ENCODE measurements at regions not wholly inside any gene's neighbourhood (a gene's known extent, or its start where the extent isn't known, plus 50 kb on each side); places are given as distances from the start of the nearest gene placed in this dataset.
A peak's percentile ranks its signal among the peaks of the same experiment; 100 is the strongest.

DNA sequence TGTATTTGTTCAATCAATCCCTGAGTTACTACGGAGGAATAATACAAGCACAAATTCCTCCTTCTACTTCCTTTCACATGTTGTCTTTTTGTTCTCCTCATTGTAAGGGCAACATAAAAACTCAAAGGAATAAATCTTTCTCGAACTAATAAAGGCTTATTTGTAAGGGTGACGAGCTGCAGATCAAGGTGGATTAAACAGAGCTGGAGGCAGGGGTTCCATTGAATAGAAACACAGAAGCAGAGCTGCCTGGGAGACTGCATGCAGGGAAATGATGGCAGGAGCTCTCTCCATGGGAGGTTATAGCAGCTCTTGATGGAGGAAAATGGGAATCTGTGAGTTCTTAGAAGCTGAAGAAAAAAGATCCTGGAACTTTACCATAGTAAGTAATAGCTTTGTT is 160.2 kb downstream of the CYYR1 start:
- Histone ChIP-seq H3K4me3 (no peak overlapping the region), H3K4me1 (peaks cover 32% of the 10 kb centered on the region), H3K9me3 (no peaks in the 10 kb centered on the region), H3K36me3 (replicated peaks) (no peaks in the 10 kb centered on the region), H3K27me3 (ENCODE audit: low read depth) (no peaks in the 10 kb centered on the region)
- in situ Hi-C loops (cut with MboI; ENCODE audit: low sequenced_read_pairs) = no loop called here
- DNase-seq (ENCODE audit: low spot score in 2 of 2) = peak; percentile 74 to 93

- Histone ChIP-seq H3K9me3 (no peaks in the 10 kb centered on the region), H3K36me3 (replicated peaks) (no peaks in the 10 kb centered on the region), H3K4me1 (peaks cover 45% of the 10 kb centered on the region), H3K27me3 (ENCODE audit: low read depth) (no peaks in the 10 kb centered on the region), H3K4me3 (no peak overlapping the region)
- DNase-seq (ENCODE audit: low spot score in 2 of 2) = peak in 1 of 2 experiments; percentile 89
- in situ Hi-C loops (cut with MboI; ENCODE audit: low sequenced_read_pairs) = no loop called here
These were observed 163.4 kb downstream of the CYYR1 start for GRCh38 chr21:26409735-26410134.

DNA sequence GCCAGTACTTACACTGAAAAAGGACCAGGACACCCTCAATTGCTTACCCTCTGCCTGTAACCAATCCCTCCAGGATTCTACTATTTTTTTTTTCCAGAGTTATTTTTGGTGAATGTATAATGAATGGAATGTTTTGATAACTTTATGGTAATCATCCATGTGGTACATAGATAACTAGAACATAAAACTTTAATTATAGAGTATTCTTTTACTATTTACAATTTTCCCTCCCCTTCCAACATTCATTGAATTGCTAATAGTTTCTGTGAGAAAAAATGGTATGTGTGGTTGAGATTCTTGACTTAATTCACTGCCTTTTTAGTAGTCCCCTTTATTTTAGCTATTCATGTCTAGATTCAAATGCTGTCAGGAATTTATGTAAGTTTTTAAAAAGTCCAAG is 164.6 kb downstream of the CYYR1 start:
- Histone ChIP-seq H3K9me3 (no peaks in the 10 kb centered on the region), H3K27me3 (ENCODE audit: low read depth) (no peaks in the 10 kb centered on the region), H3K36me3 (replicated peaks) (no peaks in the 10 kb centered on the region), H3K4me3 (no peak overlapping the region), H3K4me1 (peaks cover 45% of the 10 kb centered on the region)
- in situ Hi-C loops (cut with MboI; ENCODE audit: low sequenced_read_pairs) = no loop called here
- peak in 1 of 2 experiments; percentile 49 for DNase-seq (ENCODE audit: low spot score in 2 of 2)

- no peak overlapping the region for H3K4me3 ChIP-seq
- H3K4me1 ChIP-seq = peaks cover 34% of the 10 kb centered on the region
- no peaks in the 10 kb centered on the region for H3K36me3 ChIP-seq (replicated peaks)
- no peaks in the 10 kb centered on the region for H3K9me3 ChIP-seq
- in situ Hi-C loops (cut with MboI; ENCODE audit: low sequenced_read_pairs) = no loop called here
- DNase-seq (ENCODE audit: low spot score in 2 of 2) = no peak
- H3K27me3 ChIP-seq (ENCODE audit: low read depth) = no peaks in the 10 kb centered on the region
These were observed 166.6 kb downstream of the CYYR1 start for GRCh38 chr21:26406526-26406925.

DNA sequence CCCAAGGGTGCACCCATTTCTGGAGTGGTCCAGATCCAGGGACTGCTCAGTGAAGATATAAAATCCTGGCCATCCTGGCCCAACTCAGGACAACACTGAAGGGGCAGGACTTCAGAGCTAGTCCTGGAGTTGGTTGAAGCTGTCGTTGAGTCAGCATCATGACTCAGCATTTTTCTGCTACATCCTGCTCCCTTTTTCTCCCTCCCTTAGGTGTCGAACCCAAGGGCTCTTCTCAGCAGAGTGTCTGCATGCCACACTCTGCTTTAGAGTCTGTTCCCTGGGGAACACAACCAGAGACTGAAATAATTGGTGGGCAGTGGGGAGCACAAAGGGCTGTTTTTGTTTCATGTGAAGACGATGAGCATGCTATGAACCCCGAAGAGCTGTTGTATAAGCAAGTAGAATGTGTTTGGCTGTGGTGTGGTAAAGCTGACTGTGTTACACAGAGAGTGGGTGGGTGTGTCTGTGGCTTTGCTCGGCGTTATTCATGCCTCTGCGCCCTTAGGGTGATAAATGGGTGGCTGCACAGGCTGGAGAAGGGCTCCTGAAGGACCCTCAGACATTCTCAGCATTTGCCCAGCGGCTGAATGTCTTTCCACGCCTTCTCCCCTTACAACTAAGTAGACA is 167.2 kb downstream of the CYYR1 start:
- H3K4me3 ChIP-seq = no peak overlapping the region
- DNase-seq (ENCODE audit: low spot score in 2 of 2) = peak; percentile 31 to 56

DNA sequence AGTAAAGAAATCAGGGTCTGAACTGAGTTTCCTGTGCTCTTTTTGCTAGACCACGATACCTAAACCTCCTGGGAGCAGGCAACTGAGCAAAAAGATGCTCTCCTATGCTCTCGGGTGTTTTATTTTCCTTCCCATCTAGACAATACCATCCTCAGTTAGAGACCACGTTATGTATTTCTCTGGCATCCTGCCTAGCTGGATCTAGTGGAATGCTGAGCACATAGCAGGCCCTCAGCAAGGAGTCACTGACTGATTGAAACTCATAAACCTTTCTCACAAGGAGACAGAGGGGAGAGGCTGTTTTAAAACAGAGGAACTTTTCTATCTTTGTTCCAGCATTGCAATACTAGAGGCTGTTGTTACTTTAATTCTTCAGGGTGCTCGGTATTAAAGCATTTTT is 168.0 kb downstream of the CYYR1 start:
- DNase-seq (ENCODE audit: low spot score in 2 of 2) = no peak
- in situ Hi-C loops (cut with MboI; ENCODE audit: low sequenced_read_pairs) = no loop called here
- Histone ChIP-seq H3K27me3 (ENCODE audit: low read depth) (no peaks in the 10 kb centered on the region), H3K9me3 (no peaks in the 10 kb centered on the region), H3K4me1 (peaks cover 31% of the 10 kb centered on the region), H3K4me3 (no peak overlapping the region), H3K36me3 (replicated peaks) (no peaks in the 10 kb centered on the region)

More for the DNA sequence above, 167.2 kb downstream of the CYYR1 start:
- Histone ChIP-seq H3K4me1 (peaks cover 34% of the 10 kb centered on the region), H3K36me3 (replicated peaks) (no peaks in the 10 kb centered on the region), H3K27me3 (ENCODE audit: low read depth) (no peaks in the 10 kb centered on the region), H3K9me3 (no peaks in the 10 kb centered on the region)
- in situ Hi-C loops (cut with MboI; ENCODE audit: low sequenced_read_pairs) = no loop called here

- Histone ChIP-seq H3K4me1 (peaks cover 23% of the 10 kb centered on the region), H3K36me3 (replicated peaks) (no peaks in the 10 kb centered on the region), H3K4me3 (no peak overlapping the region), H3K27me3 (ENCODE audit: low read depth) (no peaks in the 10 kb centered on the region), H3K9me3 (no peaks in the 10 kb centered on the region)
- DNase-seq (ENCODE audit: low spot score in 2 of 2) = no peak
- in situ Hi-C loops (cut with MboI; ENCODE audit: low sequenced_read_pairs) = no loop called here
These were observed 168.8 kb downstream of the CYYR1 start for GRCh38 chr21:26404288-26404687.

- in situ Hi-C loops (cut with MboI; ENCODE audit: low sequenced_read_pairs) = no loop called here
- DNase-seq (ENCODE audit: low spot score in 2 of 2) = no peak
- peaks cover 16% of the 10 kb centered on the region for H3K4me1 ChIP-seq
- no peaks in the 10 kb centered on the region for H3K9me3 ChIP-seq
- H3K4me3 ChIP-seq = no peak overlapping the region
- no peaks in the 10 kb centered on the region for H3K27me3 ChIP-seq (ENCODE audit: low read depth)
- H3K36me3 ChIP-seq (replicated peaks) = no peaks in the 10 kb centered on the region
These were observed 169.8 kb downstream of the CYYR1 start for GRCh38 chr21:26403321-26403720.

DNA sequence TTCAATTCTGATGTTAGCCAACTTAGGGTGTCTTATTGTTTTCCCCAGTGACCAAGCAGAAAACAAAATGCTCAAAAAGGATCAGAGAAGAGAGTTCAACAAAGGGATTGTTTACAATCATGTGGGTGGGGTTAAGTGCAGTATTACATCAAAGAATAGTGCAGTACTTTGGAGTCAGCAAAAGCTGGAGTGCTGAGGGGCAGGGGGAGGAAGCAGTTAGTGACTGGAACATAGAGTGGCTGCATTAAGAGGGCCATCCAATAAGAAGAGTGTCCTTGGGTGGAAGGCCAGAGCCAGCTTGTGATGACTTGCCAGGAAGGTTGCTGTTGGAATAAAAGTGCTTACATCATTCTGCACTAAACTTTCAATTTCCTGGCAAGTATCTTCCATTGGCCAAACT is 175.5 kb downstream of the CYYR1 start:
- Histone ChIP-seq H3K4me1 (no peaks in the 10 kb centered on the region), H3K36me3 (replicated peaks) (no peaks in the 10 kb centered on the region), H3K27me3 (ENCODE audit: low read depth) (no peaks in the 10 kb centered on the region), H3K9me3 (no peaks in the 10 kb centered on the region), H3K4me3 (no peak overlapping the region)
- in situ Hi-C loops (cut with MboI; ENCODE audit: low sequenced_read_pairs) = no loop called here
- DNase-seq (ENCODE audit: low spot score in 2 of 2) = no peak

DNA sequence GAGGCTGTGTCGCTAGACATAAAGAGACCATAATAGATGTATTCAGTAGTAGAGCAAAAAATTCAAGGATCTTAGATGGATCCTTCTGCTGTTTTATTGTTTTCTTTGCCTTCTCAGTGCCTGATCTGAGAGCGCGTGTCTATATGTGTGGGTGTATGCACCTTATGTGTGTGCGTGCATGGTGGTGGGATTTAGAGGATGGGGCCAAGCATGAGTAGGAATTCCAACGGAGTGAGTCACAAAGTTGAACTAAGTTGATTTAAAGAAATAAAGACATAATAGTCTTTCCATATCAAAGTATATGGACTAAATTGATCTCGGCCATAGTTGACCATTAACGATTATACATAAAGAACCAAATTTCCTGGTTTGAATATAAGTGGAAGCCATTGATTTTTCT is 178.7 kb downstream of the CYYR1 start:
- Histone ChIP-seq H3K4me1 (no peaks in the 10 kb centered on the region), H3K9me3 (no peaks in the 10 kb centered on the region)

DNA sequence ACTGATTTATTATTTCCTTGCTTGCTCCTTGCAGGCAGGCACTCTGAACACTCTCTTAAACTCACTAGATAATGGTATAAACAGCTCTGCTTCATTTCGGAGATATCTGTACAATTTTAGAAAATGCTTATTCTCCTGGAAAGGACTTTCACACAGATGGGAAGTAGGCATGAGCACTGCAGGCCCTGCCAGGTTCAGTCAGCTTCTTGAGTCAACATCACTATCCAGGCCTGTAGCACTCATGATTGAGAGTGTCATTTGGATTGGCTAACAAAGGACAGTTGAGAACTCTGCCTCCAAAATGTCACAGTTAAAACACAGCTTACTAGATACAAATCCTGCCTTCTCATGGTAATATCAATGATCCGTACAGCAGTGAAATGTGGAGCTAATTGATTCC is 181.9 kb downstream of the CYYR1 start:
- Histone ChIP-seq H3K36me3 (replicated peaks) (no peaks in the 10 kb centered on the region), H3K4me1 (no peaks in the 10 kb centered on the region), H3K27me3 (ENCODE audit: low read depth) (no peaks in the 10 kb centered on the region), H3K9me3 (no peaks in the 10 kb centered on the region), H3K4me3 (no peak overlapping the region)
- in situ Hi-C loops (cut with MboI; ENCODE audit: low sequenced_read_pairs) = no loop called here
- no peak for DNase-seq (ENCODE audit: low spot score in 2 of 2)

More for the DNA sequence above, 178.7 kb downstream of the CYYR1 start:
- H3K27me3 ChIP-seq (ENCODE audit: low read depth) = no peaks in the 10 kb centered on the region
- no peak for DNase-seq (ENCODE audit: low spot score in 2 of 2)
- H3K4me3 ChIP-seq = no peak overlapping the region
- in situ Hi-C loops (cut with MboI; ENCODE audit: low sequenced_read_pairs) = no loop called here
- no peaks in the 10 kb centered on the region for H3K36me3 ChIP-seq (replicated peaks)

DNA sequence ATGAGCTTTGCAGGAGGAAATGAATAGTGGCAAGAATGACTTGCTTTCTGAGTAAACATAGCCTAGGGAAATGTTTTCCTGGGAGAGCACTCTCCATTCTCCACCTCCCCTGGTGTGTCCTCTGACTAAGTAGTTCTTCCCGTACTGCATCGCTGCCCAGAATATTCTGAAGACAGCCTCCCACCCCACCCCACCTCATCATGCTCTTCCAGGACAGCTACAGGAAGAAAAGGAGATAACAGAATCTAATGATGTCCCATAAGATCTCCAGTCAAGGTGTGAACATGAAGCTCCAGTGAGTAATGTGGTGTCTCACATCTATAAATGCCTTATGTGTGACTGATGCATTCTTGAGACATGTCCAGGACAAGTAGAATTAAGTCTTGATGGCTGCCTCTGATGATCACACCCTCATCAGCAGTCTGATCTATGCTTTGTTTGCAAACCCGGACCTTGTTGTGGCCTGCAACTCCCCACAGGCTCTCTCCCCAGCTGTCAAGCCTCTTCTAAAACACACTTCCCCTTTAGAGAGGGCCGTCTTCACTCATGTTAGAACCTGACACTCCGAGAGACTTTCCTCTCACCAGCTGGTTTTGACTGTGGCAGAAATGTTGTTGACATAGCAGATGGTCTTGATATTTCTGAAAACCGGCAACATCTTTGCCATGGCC is 183.0 kb downstream of the CYYR1 start:
- H3K9me3 ChIP-seq = no peaks in the 10 kb centered on the region
- H3K36me3 ChIP-seq (replicated peaks) = no peaks in the 10 kb centered on the region
- H3K4me1 ChIP-seq = no peaks in the 10 kb centered on the region
- in situ Hi-C loops (cut with MboI; ENCODE audit: low sequenced_read_pairs) = no loop called here
- DNase-seq (ENCODE audit: low spot score in 2 of 2) = no peak
- no peak overlapping the region for H3K4me3 ChIP-seq
- no peaks in the 10 kb centered on the region for H3K27me3 ChIP-seq (ENCODE audit: low read depth)

DNA sequence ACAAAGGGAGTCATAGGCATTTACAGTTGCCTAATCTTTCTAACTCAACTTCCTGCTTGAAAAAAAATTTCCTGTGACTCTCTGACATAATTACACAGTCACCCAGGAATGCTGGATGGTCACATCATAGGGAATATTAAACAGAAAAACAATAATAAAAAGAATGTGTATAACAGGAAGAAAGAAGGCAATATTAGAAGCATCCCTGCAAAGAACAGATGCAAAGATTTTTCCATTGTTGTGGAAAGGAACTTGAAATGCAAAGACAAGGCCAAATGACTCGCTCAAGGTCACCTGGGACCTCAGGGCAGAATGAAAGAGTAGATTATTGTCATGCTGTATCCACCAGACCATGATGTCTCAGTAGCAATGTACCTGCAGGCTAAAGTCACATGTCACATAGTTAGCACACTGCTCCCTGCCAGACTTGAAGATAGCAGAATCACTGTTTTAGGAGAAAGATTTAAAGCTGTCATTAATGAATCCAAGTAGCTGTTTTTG is 184.3 kb downstream of the CYYR1 start:
- Histone ChIP-seq H3K4me1 (no peaks in the 10 kb centered on the region), H3K4me3 (no peak overlapping the region), H3K27me3 (ENCODE audit: low read depth) (no peaks in the 10 kb centered on the region), H3K9me3 (no peaks in the 10 kb centered on the region), H3K36me3 (replicated peaks) (no peaks in the 10 kb centered on the region)
- DNase-seq (ENCODE audit: low spot score in 2 of 2) = peak; percentile 32 to 41
- in situ Hi-C loops (cut with MboI; ENCODE audit: low sequenced_read_pairs) = no loop called here

DNA sequence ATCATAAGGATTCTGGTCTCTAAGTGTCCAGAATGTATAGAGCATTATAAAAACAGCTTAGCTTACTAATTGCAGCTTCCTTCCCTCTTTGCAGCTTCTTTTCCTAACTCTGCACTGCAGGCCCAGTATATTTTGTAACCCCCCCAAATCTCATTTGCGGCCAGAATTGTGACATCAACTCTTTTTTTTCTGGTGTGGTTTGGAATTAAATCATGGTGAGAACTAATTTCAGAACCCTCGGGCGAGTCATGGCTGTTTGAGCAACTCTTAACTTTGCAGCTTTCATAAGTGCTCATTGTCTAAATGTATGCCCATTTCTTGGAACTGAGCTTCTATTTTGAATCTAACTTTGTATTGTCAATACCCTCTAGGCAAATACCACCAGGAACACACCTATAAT is 187.4 kb downstream of the CYYR1 start:
- Histone ChIP-seq H3K9me3 (no peaks in the 10 kb centered on the region), H3K4me3 (no peak overlapping the region), H3K36me3 (replicated peaks) (no peaks in the 10 kb centered on the region), H3K27me3 (ENCODE audit: low read depth) (no peaks in the 10 kb centered on the region), H3K4me1 (no peaks in the 10 kb centered on the region)
- DNase-seq (ENCODE audit: low spot score in 2 of 2) = no peak
- in situ Hi-C loops (cut with MboI; ENCODE audit: low sequenced_read_pairs) = no loop called here
